ENCODE measurements at regions not wholly inside any gene's neighbourhood (a gene's known extent, or its start where the extent isn't known, plus 50 kb on each side); places are given as distances from the start of the nearest gene placed in this dataset.
"Not testable (repeated sequence)": the region's sequence is repeated elsewhere in the genome, so short reads cannot be mapped to it uniquely, and the experiment has no call there.

DNA sequence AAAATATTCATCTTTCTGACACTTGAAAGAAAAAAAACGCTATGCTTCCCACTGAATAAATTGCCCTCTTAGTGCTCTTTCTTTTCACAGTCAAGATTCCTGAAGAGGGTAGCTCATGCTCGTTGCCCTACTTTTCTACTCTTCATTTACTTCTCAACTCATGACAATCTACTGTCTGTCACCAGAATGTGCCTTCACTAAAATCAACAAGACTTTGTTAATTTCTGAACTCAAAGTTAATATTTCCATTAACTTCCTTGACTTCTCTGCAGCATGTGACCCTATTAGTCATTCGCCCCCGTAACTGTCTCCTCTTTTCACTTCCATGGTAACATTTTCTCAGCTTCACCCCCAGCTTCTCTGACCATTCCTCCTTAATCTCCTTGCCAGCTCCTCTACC is 98.9 kb upstream of the MAPRE2 start:
- Mint-ChIP-seq H3K4me1 (no peaks in the 10 kb centered on the region), H3K4me3 (no peak overlapping the region)
- ATAC-seq: no peak

DNA sequence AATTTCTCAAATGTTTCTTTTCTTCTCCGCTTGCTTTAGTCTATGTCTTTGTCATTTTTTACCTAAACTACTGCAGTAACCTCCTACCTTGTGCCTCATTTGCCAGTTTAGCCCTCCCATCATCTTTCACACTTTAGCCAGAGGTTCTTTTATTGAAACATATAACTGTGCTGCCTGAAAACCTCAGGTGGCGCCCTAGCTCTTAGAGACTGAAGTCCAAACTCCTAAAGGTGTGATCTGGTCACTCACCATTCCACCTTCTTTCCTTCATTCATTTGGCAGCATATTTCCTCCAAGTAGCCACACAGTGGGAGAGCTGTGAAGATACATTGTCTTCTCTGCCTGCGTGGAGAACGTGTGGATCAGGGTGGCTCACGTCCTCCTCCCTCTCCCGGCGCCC is 98.2 kb upstream of the MAPRE2 start:
- peaks cover 22% of the 10 kb centered on the region for H3K27me3 Mint-ChIP-seq
- DNase-seq: no peak
- no peak for ATAC-seq
- no peaks in the 10 kb centered on the region for H3K9me3 Mint-ChIP-seq
- H3K4me3 Mint-ChIP-seq: no peak overlapping the region
- no peaks in the 10 kb centered on the region for H3K4me1 Mint-ChIP-seq
- no peak overlapping the region for H3K27ac Mint-ChIP-seq

More for the DNA sequence above, 98.9 kb upstream of the MAPRE2 start:
- peaks cover 29% of the 10 kb centered on the region for H3K27me3 Mint-ChIP-seq
- no peak overlapping the region for H3K27ac Mint-ChIP-seq
- no peak for DNase-seq
- no peaks in the 10 kb centered on the region for H3K9me3 Mint-ChIP-seq

DNA sequence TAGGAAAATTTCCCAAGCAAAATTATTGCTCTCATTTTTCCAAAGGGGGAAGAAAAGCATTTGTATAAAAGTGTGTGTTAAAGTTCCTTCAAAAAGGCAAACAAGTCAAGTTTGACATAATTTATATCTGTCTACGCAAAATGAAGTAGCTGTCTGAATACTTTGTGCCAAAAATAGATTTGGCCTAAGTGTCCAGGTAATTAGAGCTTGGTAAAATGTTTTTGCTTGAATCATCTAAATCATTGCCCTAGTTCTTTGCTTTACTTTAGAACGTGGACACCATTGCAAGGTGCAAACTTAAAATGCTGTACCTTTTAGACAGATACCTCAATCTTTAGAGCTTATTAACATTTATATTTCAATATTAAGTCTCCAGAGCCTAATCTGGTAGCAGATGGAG is 97.6 kb upstream of the MAPRE2 start:
- Mint-ChIP-seq H3K4me3 (no peak overlapping the region), H3K4me1 (no peaks in the 10 kb centered on the region), H3K27me3 (peaks cover 22% of the 10 kb centered on the region), H3K9me3 (no peaks in the 10 kb centered on the region), H3K27ac (no peak overlapping the region)
- ATAC-seq (no peak), DNase-seq (no peak)

DNA sequence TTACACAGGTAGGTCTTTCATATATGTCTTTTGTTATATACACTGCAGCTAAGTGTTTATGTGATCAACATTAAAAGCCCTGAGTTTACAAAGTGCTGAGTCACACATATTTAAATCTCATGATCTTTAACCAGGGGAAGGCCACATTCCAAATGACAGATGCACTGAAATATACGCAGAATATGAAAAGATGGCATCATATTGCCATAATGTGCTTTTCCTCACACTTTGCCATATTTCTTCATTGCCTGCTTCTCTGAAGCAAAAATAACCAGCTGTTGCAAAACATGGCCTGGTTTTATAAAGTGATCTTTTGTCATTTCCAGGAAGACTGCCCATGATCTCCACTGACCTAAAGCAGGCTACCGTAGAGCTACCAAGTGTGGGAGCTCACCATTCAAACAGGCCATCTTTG is 93.5 kb upstream of the MAPRE2 start:
- no peak overlapping the region for H3K4me3 Mint-ChIP-seq
- DNase-seq (no peak), ATAC-seq (no peak)
- no peaks in the 10 kb centered on the region for H3K4me1 Mint-ChIP-seq
- no peaks in the 10 kb centered on the region for H3K9me3 Mint-ChIP-seq
- no peak overlapping the region for H3K27ac Mint-ChIP-seq
- H3K27me3 Mint-ChIP-seq: peaks cover 15% of the 10 kb centered on the region

DNA sequence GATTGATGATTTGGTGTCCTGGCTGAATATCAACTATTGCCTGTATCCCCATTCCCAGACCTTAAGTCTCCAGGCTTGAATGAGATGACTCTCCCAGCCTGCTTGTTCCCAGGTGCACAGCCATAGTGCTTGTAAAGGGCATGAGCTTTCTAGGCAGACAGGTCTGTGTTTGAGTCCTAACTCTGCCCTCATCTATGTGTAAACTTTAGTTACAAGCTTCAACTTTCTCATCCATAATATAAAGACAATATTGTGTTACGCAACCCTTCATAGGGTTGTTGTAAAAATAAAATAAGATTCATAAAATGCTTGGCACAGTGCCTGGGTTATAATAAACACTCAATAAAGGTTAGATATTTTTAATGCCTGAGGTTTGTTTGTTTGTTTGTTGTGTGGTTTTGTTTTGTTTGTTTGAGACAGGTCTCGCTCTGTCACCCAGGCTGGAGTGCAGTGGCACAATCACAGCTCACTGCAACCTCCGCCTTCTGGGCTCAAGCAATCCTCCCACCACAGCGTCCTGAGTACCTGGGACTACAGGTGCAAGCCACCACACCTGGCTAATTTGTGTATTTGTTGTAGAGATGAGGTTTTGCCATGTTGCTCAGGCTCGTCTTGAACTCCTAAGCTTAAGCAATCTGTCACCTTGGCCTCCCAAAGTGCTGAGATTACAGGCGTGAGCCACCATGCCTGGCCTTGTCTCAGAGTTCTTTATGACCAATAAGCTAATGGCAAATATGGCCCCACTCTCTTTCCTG is 89.4 kb upstream of the MAPRE2 start:
- no peak overlapping the region for H3K27ac Mint-ChIP-seq
- H3K9me3 Mint-ChIP-seq: peaks cover 4 to 7% of the 10 kb centered on the region in 2 donors
- H3K4me1 Mint-ChIP-seq: no peaks in the 10 kb centered on the region
- no peak for ATAC-seq
- DNase-seq: no peak
- H3K27me3 Mint-ChIP-seq: peaks cover 20% of the 10 kb centered on the region
- no peak overlapping the region for H3K4me3 Mint-ChIP-seq

DNA sequence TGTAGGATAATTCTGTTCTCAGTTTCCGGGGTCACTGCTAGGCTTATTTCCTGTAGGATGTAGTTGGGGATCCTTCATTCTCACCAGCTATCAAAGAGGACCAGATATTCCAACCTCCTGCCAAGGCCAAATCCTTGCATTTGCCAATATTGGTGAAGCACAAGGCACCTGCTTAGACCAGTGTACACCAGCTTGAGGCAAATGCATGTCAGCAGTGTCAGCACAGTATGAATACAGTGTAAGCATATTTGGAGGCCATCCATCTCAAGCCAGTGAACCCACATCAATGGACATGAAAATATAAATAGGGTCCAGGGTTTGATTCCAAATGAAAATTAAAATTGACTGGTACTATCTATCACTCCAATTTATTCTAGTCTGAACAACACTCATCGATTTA is 88.0 kb upstream of the MAPRE2 start:
- Mint-ChIP-seq H3K4me1 (no peaks in the 10 kb centered on the region), H3K27ac (no peak overlapping the region), H3K9me3 (peaks cover 4 to 7% of the 10 kb centered on the region in 2 donors), H3K4me3 (no peak overlapping the region), H3K27me3 (peaks cover 34% of the 10 kb centered on the region)
- ATAC-seq: no peak
- no peak for DNase-seq

DNA sequence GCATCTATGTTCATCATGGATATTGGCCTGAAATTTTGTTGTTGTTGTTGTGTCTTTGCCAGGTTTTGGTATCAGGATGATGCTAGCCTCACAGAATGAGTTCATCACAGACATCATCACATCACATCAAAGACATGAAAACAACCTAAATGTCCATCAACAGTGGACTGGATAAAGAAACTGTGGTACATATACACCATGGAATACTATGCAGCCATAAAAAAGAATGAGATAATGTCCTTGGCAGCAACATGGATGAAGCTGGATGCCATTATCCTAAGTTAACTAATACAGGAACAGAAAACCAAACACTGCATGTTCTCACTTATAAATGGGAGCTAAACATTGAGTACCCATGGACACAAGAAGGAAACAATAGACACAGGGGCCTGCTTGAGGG is 85.7 kb upstream of the MAPRE2 start:
- DNase-seq, H3K9me3 Mint-ChIP-seq: not testable (repeated sequence)
- H3K27me3 Mint-ChIP-seq: peaks cover 52% of the 10 kb centered on the region

DNA sequence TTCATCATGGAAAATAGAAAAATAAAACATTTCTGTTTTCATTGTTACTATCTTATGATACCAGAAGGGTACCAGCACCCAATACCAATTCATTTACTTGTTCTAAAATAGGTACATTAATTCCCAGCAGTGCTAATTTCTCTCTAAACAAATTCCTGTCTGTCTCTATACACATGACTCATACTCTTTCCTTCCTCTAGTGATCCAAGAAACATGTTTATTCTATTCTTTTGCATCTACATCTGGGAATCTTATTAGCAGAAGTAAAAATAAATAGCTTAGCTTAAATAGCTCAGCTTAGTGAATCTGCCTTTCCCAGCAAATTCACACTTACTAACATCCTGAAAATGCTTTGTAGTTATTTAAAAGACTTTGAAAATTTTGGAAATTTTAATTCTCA is 84.5 kb upstream of the MAPRE2 start:
- ATAC-seq: no peak
- H3K9me3 Mint-ChIP-seq: peaks cover 4 to 7% of the 10 kb centered on the region in 2 donors
- DNase-seq: no peak
- no peak overlapping the region for H3K4me3 Mint-ChIP-seq
- peaks cover 52% of the 10 kb centered on the region for H3K27me3 Mint-ChIP-seq
- no peak overlapping the region for H3K27ac Mint-ChIP-seq
- H3K4me1 Mint-ChIP-seq: no peaks in the 10 kb centered on the region

More for the DNA sequence above, 85.7 kb upstream of the MAPRE2 start:
- not testable (repeated sequence) for H3K4me1 Mint-ChIP-seq, H3K27ac Mint-ChIP-seq, H3K4me3 Mint-ChIP-seq, ATAC-seq

DNA sequence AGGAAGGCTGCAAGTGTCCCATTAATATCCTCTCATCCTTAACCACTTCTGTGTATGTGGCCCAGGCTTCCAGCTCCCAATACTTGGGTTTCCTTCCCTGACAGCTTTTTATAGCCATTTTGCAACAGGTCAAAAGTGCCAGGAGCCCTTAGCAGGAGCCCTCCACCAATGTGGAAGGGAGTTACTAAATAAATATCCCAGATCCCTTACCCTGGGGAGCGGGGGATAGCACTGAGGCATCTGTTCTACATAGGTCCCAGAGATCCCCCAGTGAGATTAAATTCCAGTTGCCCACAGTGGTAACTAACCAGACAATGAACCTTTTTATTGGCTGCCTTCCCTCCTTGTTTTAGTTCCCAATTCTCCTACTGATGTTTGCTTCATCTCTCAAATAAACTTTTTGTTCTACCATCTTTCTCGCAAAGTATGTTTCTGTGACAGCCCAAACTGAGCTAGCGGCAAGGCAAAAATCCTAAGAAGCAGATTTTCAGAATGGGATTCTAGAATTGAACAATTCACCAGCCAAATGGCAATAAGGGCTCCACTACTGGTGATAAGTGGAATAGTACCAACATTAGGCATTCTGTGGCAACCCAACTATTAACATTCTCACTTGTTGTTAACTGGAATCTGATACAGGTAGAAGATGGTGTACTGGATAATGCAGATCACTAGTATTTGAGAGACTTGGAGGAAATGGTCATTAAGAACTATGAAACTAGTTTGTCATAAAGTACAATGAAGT is 83.9 kb upstream of the MAPRE2 start:
- H3K27ac Mint-ChIP-seq: no peak overlapping the region
- no peak overlapping the region for H3K4me3 Mint-ChIP-seq
- no peak for DNase-seq
- H3K9me3 Mint-ChIP-seq: peaks cover 4 to 7% of the 10 kb centered on the region in 2 donors
- H3K4me1 Mint-ChIP-seq: no peaks in the 10 kb centered on the region
- peaks cover 52% of the 10 kb centered on the region for H3K27me3 Mint-ChIP-seq
- ATAC-seq: no peak

DNA sequence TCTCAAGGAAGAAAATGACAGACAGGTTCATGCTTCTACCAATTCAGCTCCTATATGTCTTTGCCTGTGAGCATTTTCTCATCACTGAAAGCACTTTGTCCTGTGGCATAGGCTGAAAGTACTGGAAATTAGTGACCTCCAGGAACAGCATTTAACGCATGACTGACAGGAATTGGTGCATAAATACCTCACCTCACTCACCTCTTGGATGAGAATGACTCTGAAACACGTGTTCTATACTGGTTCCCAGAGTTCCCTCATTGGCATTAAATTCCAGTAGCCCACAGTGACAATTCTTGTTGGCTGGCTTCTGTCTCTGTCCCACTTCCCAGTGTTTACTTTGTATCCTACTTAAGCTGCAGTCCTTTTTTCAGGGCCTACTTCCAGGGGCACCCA is 83.4 kb upstream of the MAPRE2 start:
- DNase-seq: no peak
- Mint-ChIP-seq H3K4me1 (no peaks in the 10 kb centered on the region), H3K4me3 (no peak overlapping the region), H3K27me3 (peaks cover 52% of the 10 kb centered on the region), H3K9me3 (peaks cover 4 to 7% of the 10 kb centered on the region in 2 donors), H3K27ac (no peak overlapping the region)
- ATAC-seq: no peak

DNA sequence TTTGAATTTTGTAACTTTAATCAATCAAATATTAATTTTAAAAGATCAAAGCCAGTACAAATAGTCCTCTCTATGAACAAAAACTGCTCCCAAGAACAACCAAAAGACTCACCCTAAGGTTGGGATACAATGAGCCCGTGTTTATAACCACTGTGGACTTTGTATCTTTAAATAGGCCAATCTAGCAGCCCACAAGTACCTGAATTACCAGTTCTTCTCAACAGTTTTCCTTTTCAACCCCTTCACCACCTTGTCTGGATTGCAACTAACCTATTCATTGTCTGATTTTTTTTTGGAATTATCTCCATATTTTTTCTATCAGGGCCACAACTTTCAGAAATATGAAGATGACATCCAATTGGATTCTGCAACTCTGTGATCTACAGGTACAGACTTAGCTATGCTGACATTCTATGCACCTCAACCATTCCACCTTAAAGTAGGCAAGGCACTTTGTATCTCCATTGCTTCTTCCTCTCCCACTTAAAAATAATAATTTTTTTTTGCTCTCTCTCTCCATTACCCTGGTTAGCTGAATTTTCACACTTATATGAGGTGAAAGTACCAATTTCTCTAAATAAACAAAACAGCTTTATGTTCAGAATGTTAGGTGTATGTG is 81.9 kb upstream of the MAPRE2 start:
- Mint-ChIP-seq H3K27me3 (peaks cover 52% of the 10 kb centered on the region), H3K9me3 (peaks cover 4 to 7% of the 10 kb centered on the region in 2 donors), H3K27ac (no peak overlapping the region), H3K4me3 (no peak overlapping the region), H3K4me1 (no peaks in the 10 kb centered on the region)
- ATAC-seq: no peak
- DNase-seq: no peak

DNA sequence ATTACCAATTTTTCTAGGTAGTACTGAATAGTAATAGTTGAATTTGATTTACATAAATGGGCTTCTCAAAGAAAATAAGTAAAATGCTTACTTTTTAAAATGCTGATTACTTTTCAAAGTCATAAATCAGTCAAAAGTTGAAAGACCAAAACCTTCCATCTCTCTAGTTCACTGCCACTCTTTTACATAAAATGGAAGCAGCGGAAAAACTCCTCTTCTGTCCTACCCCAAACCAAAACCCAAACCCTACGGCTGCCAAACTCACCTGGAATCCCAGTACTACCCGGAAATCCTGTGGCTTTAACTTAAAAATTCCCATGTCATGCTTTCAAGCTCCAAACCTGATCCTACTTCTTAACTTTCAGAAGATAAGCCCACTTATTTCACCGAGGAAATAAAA is 81.2 kb upstream of the MAPRE2 start:
- H3K9me3 Mint-ChIP-seq: peaks cover 4 to 7% of the 10 kb centered on the region in 2 donors
- no peaks in the 10 kb centered on the region for H3K4me1 Mint-ChIP-seq
- no peak for ATAC-seq
- peaks cover 46% of the 10 kb centered on the region for H3K27me3 Mint-ChIP-seq
- DNase-seq: no peak
- no peak overlapping the region for H3K27ac Mint-ChIP-seq
- H3K4me3 Mint-ChIP-seq: no peak overlapping the region

DNA sequence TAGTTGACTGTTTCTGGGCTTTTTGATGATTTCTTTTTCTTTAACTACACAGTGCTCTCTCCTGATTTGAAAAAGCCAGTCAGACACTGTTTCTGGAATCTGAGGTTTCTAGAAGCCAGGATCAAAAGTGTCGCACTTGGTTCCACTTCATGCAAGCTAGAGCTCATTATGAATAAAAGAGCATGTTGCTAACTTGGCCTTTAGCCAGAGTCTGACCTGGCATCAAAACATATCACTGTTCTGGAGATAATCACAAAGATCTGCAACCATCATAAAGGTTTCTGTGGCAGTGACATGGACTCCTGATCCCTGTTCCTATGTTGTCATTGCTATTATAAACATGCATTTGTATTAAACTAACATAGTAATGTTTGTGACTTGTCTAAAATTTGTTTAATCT is 76.1 kb upstream of the MAPRE2 start:
- Mint-ChIP-seq H3K4me1 (no peaks in the 10 kb centered on the region), H3K9me3 (no peaks in the 10 kb centered on the region), H3K27me3 (peaks cover 4% of the 10 kb centered on the region), H3K4me3 (no peak overlapping the region), H3K27ac (no peak overlapping the region)
- ATAC-seq: no peak
- no peak for DNase-seq

DNA sequence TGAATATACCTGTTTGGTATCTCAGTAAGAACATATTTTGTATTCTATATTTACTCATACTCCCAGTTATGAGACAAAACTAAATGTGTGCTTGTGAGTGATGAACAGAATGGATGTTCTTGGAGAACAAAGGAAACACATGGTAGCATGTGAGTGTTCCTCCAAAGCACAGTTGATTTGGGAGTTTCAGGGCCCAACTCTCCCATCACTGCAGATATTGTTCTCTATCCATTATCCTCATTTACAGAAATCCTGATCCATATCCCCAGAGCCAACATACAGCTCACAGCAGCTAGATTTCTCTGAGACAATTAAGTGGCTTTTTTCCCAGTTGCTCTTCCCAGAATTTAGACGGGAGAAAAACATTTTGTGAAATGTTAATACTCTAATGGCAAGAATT is 75.6 kb upstream of the MAPRE2 start:
- H3K9me3 Mint-ChIP-seq: no peaks in the 10 kb centered on the region
- no peak overlapping the region for H3K4me3 Mint-ChIP-seq
- no peak overlapping the region for H3K27ac Mint-ChIP-seq
- no peaks in the 10 kb centered on the region for H3K27me3 Mint-ChIP-seq
- H3K4me1 Mint-ChIP-seq: no peaks in the 10 kb centered on the region
- ATAC-seq (no peak), DNase-seq (no peak)

DNA sequence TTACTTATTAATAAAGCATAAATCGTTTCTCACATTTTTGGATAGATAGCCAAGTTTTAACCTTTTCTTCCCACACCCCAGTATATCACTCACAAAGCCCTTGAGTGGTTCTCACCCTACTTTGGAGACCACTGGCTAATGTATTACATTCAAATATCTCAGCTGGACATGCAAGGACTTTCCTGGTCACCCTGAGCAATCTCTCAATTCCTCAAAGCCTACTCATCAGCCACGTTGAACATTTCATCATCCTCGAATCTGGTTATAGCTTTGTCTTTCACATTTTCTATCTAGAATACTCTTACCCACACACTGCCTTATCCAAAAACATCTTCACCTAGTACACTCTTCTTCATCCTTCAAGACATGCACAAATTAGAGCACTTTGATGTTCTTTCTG is 71.1 kb upstream of the MAPRE2 start:
- no peak for DNase-seq
- no peak for ATAC-seq
- no peaks in the 10 kb centered on the region for H3K27me3 Mint-ChIP-seq
- no peak overlapping the region for H3K27ac Mint-ChIP-seq
- H3K4me1 Mint-ChIP-seq: no peaks in the 10 kb centered on the region
- H3K4me3 Mint-ChIP-seq: no peak overlapping the region
- peaks cover 0 to 6% of the 10 kb centered on the region in 2 donors for H3K9me3 Mint-ChIP-seq

DNA sequence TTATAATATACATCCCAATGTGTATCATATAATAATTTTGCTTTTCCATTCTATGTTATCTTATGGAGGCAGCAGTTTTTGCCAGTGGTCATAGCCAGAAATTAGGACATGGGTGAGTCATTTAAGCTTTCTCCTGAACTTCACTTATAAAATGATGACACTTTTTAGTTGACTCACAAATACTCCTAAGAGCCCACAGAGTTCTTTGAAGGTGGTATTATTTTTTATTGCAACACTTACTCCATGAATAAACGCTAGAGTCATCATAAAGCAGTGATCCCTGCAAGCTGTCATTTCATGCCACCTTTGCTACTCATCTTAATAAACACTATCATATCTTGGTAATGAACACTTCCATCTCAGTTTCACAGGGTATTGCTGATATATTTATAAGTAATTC is 69.9 kb upstream of the MAPRE2 start:
- Mint-ChIP-seq H3K9me3 (peaks cover 0 to 6% of the 10 kb centered on the region in 2 donors), H3K27me3 (peaks cover 10% of the 10 kb centered on the region), H3K27ac (no peak overlapping the region), H3K4me3 (no peak overlapping the region), H3K4me1 (peaks cover 4% of the 10 kb centered on the region)
- DNase-seq (no peak), ATAC-seq (peak; percentile 73)
